ENCODE measurements at regions not wholly inside any gene's neighbourhood (a gene's known extent, or its start where the extent isn't known, plus 50 kb on each side); places are given as distances from the start of the nearest gene placed in this dataset.

DNA sequence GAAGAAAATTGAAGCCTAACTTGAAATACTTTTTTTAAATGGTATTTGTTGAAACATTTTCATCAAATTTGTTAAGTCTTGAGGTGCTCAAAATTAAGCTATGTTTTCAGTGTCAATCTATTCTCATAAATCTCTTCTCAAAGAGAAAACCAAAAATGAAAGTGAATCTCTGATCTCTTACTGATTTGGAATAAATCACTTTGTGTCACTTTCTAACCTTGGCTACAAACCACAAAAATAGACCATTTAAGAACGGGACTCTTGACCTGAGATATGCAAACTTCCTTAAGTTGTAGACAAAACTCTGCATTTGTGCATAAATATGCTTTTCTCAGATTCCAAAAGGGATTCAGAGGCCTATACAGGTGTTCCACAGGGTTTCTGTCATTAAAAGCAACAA is 192.9 kb downstream of the SEC23A start:
- Histone ChIP-seq H3K9ac (ENCODE audit: low read depth in 1 of 2, low read length in 2 of 2) (no peak overlapping the region), H3K4me3 (ENCODE audit: low read length in 2 of 2) (no peak overlapping the region), H3K27me3 (ENCODE audit: control insufficient read depth in 2 of 2, insufficient read depth in 2 of 2, low read length in 2 of 2) (no peaks in the 10 kb centered on the region), H3K9me3 (ENCODE audit: control insufficient read depth in 2 of 2, low read length in 2 of 2) (no peaks in the 10 kb centered on the region), H3K4me1 (ENCODE audit: control insufficient read depth in 2 of 2, insufficient read depth in 2 of 2, low read length in 2 of 2) (no peaks in the 10 kb centered on the region), H3K36me3 (ENCODE audit: control insufficient read depth in 2 of 2, insufficient read depth in 2 of 2, low read length in 2 of 2) (no peaks in the 10 kb centered on the region), H3K27ac (ENCODE audit: low read depth in 2 of 2, low read length in 2 of 2) (no peak overlapping the region)

DNA sequence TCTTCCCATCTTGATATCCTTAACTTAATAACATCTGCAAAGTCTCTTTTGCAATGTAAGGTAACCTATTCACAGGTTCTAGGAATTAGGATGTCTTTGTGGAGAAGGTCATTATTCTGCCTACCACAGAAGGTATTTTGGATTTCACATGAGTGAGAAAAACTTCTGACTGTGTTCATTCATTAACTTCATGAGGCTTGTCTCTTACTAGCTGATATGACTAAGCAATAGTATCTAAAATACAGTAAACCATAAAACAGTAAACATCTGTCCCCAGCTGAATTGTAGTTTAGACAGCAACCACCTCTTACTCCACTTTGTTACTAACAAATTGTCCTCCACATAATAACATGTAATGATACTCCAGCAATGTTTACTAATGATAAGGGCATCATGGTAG is 198.1 kb downstream of the SEC23A start:
- H3K27me3 ChIP-seq (ENCODE audit: control insufficient read depth in 2 of 2, insufficient read depth in 2 of 2, low read length in 2 of 2) = no peaks in the 10 kb centered on the region
- H3K9me3 ChIP-seq (ENCODE audit: control insufficient read depth in 2 of 2, low read length in 2 of 2) = no peaks in the 10 kb centered on the region
- H3K9ac ChIP-seq (ENCODE audit: low read depth in 1 of 2, low read length in 2 of 2) = no peak overlapping the region
- H3K36me3 ChIP-seq (ENCODE audit: control insufficient read depth in 2 of 2, insufficient read depth in 2 of 2, low read length in 2 of 2) = no peaks in the 10 kb centered on the region
- no peak overlapping the region for H3K4me3 ChIP-seq (ENCODE audit: low read length in 2 of 2)
- H3K4me1 ChIP-seq (ENCODE audit: control insufficient read depth in 2 of 2, insufficient read depth in 2 of 2, low read length in 2 of 2) = no peaks in the 10 kb centered on the region
- H3K27ac ChIP-seq (ENCODE audit: low read depth in 2 of 2, low read length in 2 of 2) = no peak overlapping the region

DNA sequence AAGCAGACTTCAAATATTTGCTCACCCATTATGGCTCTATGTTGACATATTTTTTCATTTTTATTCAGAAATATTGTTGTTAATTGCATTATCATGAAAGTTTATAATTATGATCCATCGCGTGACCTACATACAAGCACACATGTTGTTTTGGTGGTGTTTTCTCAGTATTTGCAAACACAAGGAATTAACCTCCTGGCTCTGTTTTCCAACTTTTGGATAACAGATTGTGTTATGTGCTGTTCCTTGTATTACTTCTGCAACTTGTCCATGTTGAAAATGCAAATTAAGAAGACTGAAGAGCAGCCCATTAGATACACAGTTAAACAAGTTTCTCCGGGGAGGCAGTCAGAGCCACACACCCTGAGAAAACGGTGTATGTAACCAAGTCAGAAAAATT is 201.2 kb downstream of the SEC23A start:
- H3K27ac ChIP-seq (ENCODE audit: low read depth in 2 of 2, low read length in 2 of 2) = no peak overlapping the region
- no peaks in the 10 kb centered on the region for H3K27me3 ChIP-seq (ENCODE audit: control insufficient read depth in 2 of 2, insufficient read depth in 2 of 2, low read length in 2 of 2)
- H3K9ac ChIP-seq (ENCODE audit: low read depth in 1 of 2, low read length in 2 of 2) = no peak overlapping the region
- no peaks in the 10 kb centered on the region for H3K36me3 ChIP-seq (ENCODE audit: control insufficient read depth in 2 of 2, insufficient read depth in 2 of 2, low read length in 2 of 2)
- no peak overlapping the region for H3K4me3 ChIP-seq (ENCODE audit: low read length in 2 of 2)
- H3K4me1 ChIP-seq (ENCODE audit: control insufficient read depth in 2 of 2, insufficient read depth in 2 of 2, low read length in 2 of 2) = no peaks in the 10 kb centered on the region
- H3K9me3 ChIP-seq (ENCODE audit: control insufficient read depth in 2 of 2, low read length in 2 of 2) = no peaks in the 10 kb centered on the region

DNA sequence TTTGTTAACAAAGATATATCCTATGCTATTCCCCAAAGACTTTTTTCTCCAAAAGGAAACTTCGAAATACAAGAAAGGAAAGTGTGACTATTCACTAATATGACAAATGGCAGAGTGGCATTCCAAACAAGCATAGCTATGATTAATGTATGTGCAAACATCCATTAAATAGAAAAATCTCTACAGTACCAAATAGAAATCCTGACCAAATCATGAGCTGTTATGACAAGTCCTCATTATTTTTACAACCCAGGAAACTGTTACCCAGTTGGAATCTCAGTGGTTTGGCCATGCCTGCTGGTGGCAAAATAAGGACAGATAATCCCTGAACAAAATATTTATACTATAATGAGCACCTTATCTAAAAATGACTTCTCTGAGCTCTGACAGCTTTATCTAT is 202.1 kb downstream of the SEC23A start:
- no peak overlapping the region for H3K4me3 ChIP-seq (ENCODE audit: low read length in 2 of 2)
- no peak overlapping the region for H3K27ac ChIP-seq (ENCODE audit: low read depth in 2 of 2, low read length in 2 of 2)
- H3K27me3 ChIP-seq (ENCODE audit: control insufficient read depth in 2 of 2, insufficient read depth in 2 of 2, low read length in 2 of 2) = no peaks in the 10 kb centered on the region
- H3K4me1 ChIP-seq (ENCODE audit: control insufficient read depth in 2 of 2, insufficient read depth in 2 of 2, low read length in 2 of 2) = no peaks in the 10 kb centered on the region
- no peaks in the 10 kb centered on the region for H3K36me3 ChIP-seq (ENCODE audit: control insufficient read depth in 2 of 2, insufficient read depth in 2 of 2, low read length in 2 of 2)
- H3K9ac ChIP-seq (ENCODE audit: low read depth in 1 of 2, low read length in 2 of 2) = no peak overlapping the region
- no peaks in the 10 kb centered on the region for H3K9me3 ChIP-seq (ENCODE audit: control insufficient read depth in 2 of 2, low read length in 2 of 2)

DNA sequence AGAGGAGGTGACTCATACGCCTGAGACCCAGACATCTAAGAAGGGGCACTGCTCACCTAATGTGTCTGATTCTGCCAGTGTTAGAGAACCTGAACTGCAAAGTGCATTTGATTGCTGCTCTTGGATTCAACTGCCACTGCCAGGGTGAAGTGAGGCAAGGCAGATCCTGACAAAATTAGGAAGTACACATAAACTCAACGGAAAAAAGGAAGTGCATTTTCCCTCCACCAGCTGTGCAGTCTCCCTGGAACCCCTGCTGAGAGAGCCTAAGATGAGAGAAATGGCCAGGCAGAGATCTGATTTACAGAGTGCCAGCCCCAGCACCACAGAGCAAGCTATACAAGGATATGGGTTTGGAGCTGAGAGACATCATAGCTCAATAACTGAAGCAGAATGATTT is 215.3 kb downstream of the SEC23A start:
- H3K4me3 ChIP-seq (ENCODE audit: low read length in 2 of 2) = no peak overlapping the region
- H3K27me3 ChIP-seq (ENCODE audit: control insufficient read depth in 2 of 2, insufficient read depth in 2 of 2, low read length in 2 of 2) = no peaks in the 10 kb centered on the region
- H3K9ac ChIP-seq (ENCODE audit: low read depth in 1 of 2, low read length in 2 of 2) = no peak overlapping the region
- H3K36me3 ChIP-seq (ENCODE audit: control insufficient read depth in 2 of 2, insufficient read depth in 2 of 2, low read length in 2 of 2) = no peaks in the 10 kb centered on the region
- H3K4me1 ChIP-seq (ENCODE audit: control insufficient read depth in 2 of 2, insufficient read depth in 2 of 2, low read length in 2 of 2) = no peaks in the 10 kb centered on the region
- no peaks in the 10 kb centered on the region for H3K9me3 ChIP-seq (ENCODE audit: control insufficient read depth in 2 of 2, low read length in 2 of 2)
- H3K27ac ChIP-seq (ENCODE audit: low read depth in 2 of 2, low read length in 2 of 2) = no peak overlapping the region

DNA sequence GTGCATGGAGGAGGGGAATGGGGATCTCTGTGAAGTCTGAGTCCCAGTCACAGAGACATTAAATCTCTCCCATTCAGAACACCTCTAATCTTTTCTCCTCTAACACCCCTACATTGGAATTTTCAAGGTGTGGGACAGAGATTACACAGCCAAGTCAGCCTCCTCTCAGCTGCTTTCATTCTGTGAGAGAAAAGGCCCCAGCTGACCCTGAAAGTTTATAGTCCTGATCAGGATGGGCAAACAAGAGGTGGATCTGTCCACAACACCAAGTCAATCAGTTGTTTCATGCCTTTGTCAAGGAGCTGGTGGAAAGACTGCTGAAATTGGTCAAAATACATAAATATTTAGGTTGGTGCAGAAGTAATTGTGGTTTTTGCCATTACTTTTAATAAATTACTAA is 218.9 kb downstream of the SEC23A start:
- Histone ChIP-seq H3K4me1 (ENCODE audit: control insufficient read depth in 2 of 2, insufficient read depth in 2 of 2, low read length in 2 of 2) (no peaks in the 10 kb centered on the region), H3K27ac (ENCODE audit: low read depth in 2 of 2, low read length in 2 of 2) (no peak overlapping the region), H3K36me3 (ENCODE audit: control insufficient read depth in 2 of 2, insufficient read depth in 2 of 2, low read length in 2 of 2) (no peaks in the 10 kb centered on the region), H3K9me3 (ENCODE audit: control insufficient read depth in 2 of 2, low read length in 2 of 2) (no peaks in the 10 kb centered on the region), H3K9ac (ENCODE audit: low read depth in 1 of 2, low read length in 2 of 2) (no peak overlapping the region), H3K4me3 (ENCODE audit: low read length in 2 of 2) (no peak overlapping the region), H3K27me3 (ENCODE audit: control insufficient read depth in 2 of 2, insufficient read depth in 2 of 2, low read length in 2 of 2) (no peaks in the 10 kb centered on the region)

DNA sequence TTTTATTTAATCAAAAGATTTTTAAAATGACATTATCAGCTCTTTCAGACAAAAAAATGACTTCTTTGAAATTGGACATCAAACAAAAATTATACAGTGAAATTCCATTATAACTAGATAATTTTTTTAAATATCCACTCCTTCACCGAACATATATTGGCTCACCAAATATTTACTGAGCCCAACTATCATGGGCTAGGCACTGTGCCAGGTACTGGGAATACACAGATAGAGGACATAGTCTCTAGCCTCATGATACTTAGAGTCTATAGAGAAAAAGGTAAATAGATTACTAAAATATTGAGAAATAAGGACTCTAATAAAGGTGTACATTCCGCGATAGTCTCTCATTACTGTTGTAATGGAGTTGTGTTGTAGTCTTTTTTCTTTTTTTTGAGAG is 219.9 kb downstream of the SEC23A start:
- H3K9ac ChIP-seq (ENCODE audit: low read depth in 1 of 2, low read length in 2 of 2) = no peak overlapping the region
- no peaks in the 10 kb centered on the region for H3K4me1 ChIP-seq (ENCODE audit: control insufficient read depth in 2 of 2, insufficient read depth in 2 of 2, low read length in 2 of 2)
- no peaks in the 10 kb centered on the region for H3K9me3 ChIP-seq (ENCODE audit: control insufficient read depth in 2 of 2, low read length in 2 of 2)
- H3K27me3 ChIP-seq (ENCODE audit: control insufficient read depth in 2 of 2, insufficient read depth in 2 of 2, low read length in 2 of 2) = no peaks in the 10 kb centered on the region
- no peak overlapping the region for H3K4me3 ChIP-seq (ENCODE audit: low read length in 2 of 2)
- no peak overlapping the region for H3K27ac ChIP-seq (ENCODE audit: low read depth in 2 of 2, low read length in 2 of 2)
- H3K36me3 ChIP-seq (ENCODE audit: control insufficient read depth in 2 of 2, insufficient read depth in 2 of 2, low read length in 2 of 2) = no peaks in the 10 kb centered on the region

DNA sequence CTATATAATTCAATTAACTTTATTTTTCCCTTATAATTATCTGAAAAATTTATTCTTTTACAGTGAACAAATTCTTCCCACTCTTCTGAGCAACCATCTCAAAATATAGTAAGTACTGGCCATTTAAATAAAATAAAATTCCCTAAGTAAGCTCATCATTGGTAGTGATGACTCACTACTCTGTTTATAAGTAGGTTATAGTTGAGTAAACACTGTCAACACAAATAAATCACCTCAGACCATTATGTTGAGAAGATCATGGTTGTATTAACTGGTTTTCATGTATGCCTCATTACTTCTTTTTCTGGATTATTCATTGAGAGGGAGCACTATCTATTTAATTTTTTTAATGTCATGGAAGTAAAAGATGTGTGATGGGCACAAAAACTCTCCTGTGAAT is 220.5 kb downstream of the SEC23A start:
- Histone ChIP-seq H3K4me1 (ENCODE audit: control insufficient read depth in 2 of 2, insufficient read depth in 2 of 2, low read length in 2 of 2) (no peaks in the 10 kb centered on the region), H3K27ac (ENCODE audit: low read depth in 2 of 2, low read length in 2 of 2) (no peak overlapping the region), H3K9me3 (ENCODE audit: control insufficient read depth in 2 of 2, low read length in 2 of 2) (no peaks in the 10 kb centered on the region), H3K36me3 (ENCODE audit: control insufficient read depth in 2 of 2, insufficient read depth in 2 of 2, low read length in 2 of 2) (no peaks in the 10 kb centered on the region), H3K4me3 (ENCODE audit: low read length in 2 of 2) (no peak overlapping the region), H3K9ac (ENCODE audit: low read depth in 1 of 2, low read length in 2 of 2) (no peak overlapping the region), H3K27me3 (ENCODE audit: control insufficient read depth in 2 of 2, insufficient read depth in 2 of 2, low read length in 2 of 2) (no peaks in the 10 kb centered on the region)

DNA sequence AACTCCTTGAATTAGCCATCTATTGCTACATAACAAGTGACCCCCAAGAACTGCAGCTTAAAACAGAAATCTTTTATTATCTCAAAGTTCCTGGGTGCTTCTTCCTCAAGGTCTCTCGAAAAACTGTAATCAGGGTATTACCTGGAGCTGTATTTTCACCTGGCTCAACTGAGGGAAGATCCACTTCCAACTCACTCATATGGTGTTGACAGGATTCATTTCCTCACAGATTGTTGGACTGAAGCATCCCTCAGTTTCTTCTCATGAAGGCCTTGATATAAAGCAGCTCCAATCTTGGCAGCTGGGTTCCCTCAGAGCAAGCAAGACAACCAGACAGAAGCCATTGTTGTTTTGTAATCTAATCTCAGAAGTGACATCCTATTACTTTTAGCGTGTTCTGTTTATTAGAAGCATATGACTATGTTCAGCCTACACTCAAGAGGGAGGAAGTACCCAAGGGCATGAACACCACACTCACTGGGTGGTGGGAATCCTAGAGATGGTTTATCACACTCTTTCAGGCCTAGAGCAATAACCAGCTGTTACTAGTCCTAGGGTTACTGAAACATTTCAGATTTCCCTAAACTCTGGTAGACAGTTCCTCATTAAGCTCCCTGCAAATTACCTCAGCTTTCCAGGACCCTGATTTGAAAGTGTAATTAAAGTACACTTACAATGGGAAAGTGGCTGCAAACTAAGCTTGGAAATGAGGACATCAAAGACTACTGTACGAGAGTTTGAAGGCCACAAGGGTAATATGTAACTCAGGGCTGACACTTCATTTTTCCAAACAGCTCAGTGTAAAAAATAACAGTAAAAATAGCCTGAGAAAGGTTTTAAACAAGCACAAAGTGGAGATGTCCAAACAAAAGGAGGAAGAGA is 222.2 kb downstream of the SEC23A start:
- H3K36me3 ChIP-seq (ENCODE audit: control insufficient read depth in 2 of 2, insufficient read depth in 2 of 2, low read length in 2 of 2) = no peaks in the 10 kb centered on the region
- H3K9ac ChIP-seq (ENCODE audit: low read depth in 1 of 2, low read length in 2 of 2) = no peak overlapping the region
- no peaks in the 10 kb centered on the region for H3K27me3 ChIP-seq (ENCODE audit: control insufficient read depth in 2 of 2, insufficient read depth in 2 of 2, low read length in 2 of 2)
- no peaks in the 10 kb centered on the region for H3K4me1 ChIP-seq (ENCODE audit: control insufficient read depth in 2 of 2, insufficient read depth in 2 of 2, low read length in 2 of 2)
- no peak overlapping the region for H3K27ac ChIP-seq (ENCODE audit: low read depth in 2 of 2, low read length in 2 of 2)
- no peak overlapping the region for H3K4me3 ChIP-seq (ENCODE audit: low read length in 2 of 2)
- no peaks in the 10 kb centered on the region for H3K9me3 ChIP-seq (ENCODE audit: control insufficient read depth in 2 of 2, low read length in 2 of 2)

DNA sequence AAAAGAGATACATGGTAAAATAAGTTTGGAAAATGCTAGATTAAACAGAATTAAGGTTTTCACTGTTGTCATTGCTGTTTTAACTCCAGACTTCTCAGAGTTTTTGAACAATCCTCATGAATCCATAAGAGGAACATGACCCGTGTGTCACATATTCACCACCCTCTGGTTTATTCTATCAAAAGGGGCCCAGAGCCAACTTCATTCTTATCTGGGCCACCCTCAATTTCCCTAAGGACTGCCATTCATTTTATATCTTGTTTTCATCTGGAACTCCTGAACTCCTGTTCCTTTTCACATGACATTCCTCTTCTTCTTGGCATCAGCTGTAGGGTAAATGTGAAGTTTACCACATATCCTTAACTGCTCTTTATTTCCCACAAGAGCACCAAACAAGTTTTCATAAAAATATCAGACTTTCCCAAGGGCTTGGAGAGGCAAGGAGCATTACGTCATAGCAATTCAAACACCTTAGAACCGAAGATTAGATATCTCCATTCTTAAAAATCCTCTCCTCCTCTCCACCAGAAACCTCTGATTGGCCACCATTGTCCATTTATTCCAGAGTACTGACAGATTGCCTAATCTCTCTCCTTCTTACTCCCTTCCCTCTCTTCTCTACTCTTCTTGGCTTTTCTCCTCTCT is 225.2 kb downstream of the SEC23A start:
- Histone ChIP-seq H3K9me3 (ENCODE audit: control insufficient read depth in 2 of 2, low read length in 2 of 2) (no peaks in the 10 kb centered on the region), H3K36me3 (ENCODE audit: control insufficient read depth in 2 of 2, insufficient read depth in 2 of 2, low read length in 2 of 2) (no peaks in the 10 kb centered on the region), H3K4me3 (ENCODE audit: low read length in 2 of 2) (no peak overlapping the region), H3K9ac (ENCODE audit: low read depth in 1 of 2, low read length in 2 of 2) (no peak overlapping the region), H3K4me1 (ENCODE audit: control insufficient read depth in 2 of 2, insufficient read depth in 2 of 2, low read length in 2 of 2) (no peaks in the 10 kb centered on the region), H3K27ac (ENCODE audit: low read depth in 2 of 2, low read length in 2 of 2) (no peak overlapping the region), H3K27me3 (ENCODE audit: control insufficient read depth in 2 of 2, insufficient read depth in 2 of 2, low read length in 2 of 2) (no peaks in the 10 kb centered on the region)
